HepG2 (cell line): ENCODE measurements at regions not wholly inside any gene's neighbourhood (a gene's known extent, or its start where the extent isn't known, plus 50 kb on each side); places are given as distances from the start of the nearest gene placed in this dataset.

Experiments used
- ATAC-seq: fragments of 200-7000 bp; cut with Tn5 transposase; 3 replicates; pipeline ENCODE4 v1.9.1; 2020; ENCODE audit warnings: mild to moderate bottlenecking, moderate library complexity
- BruUV-seq: library from RNA; stranded (reverse); fragments of 400-500 nt; replicated peaks from 2 replicates; lab custom pipeline; 2021; lab: Mats Ljungman, UMichigan
- CTCF ChIA-PET: fragments of 300-600 bp; formaldehyde crosslinking; extraction: SDS; loops from one replicate; lab custom pipeline; 2021; ENCODE audit warnings: low total read pairs, inconsistent platforms, low intra/inter-chr PET ratio; lab: Yijun Ruan, JAX
- POLR2A ChIA-PET: fragments of 350-600 bp; sonication (Branson Sonifier 250); formaldehyde crosslinking; loops from one replicate; lab custom pipeline; 2020; ENCODE audit warnings: antibody characterized with exemption, inconsistent platforms; lab: Yijun Ruan, JAX
- DNase-seq: peaks from one replicate; pipeline ENCODE4 v3.0.0-alpha.2; 2015; ENCODE audit warnings: low spot score
- FAIRE-seq: peaks from 3 replicates; lab custom pipeline; 2011; peaks lifted over from hg19 to GRCh38; lab: Jason Lieb, UNC
- H2AFZ ChIP-seq: one replicate; pipeline ENCODE4 v1.6.1; 2011; ENCODE audit warnings: low read length, inconsistent platforms
- H3K27ac ChIP-seq: fragments of 300-600 bp; 3 replicates; pipeline ENCODE4 v1.8.0; 2011; ENCODE audit warnings: mixed run types, mild to moderate bottlenecking, mixed read lengths, low read length, inconsistent platforms; ENCODE audit not compliant: insufficient read depth; ENCODE audit errors: extremely low read length
- H3K27me3 ChIP-seq, 2 experiments: fragments of 200-600 bp in 1 of 2; 2 replicates in 1 of 2; 3 replicates in 1 of 2; pipeline versions ENCODE4 v1.6.0 to v1.8.0; 2011; ENCODE audit warnings: low read length in 2 of 2, mild to moderate bottlenecking in 2 of 2, moderate library complexity in 2 of 2, inconsistent platforms in 1 of 2; ENCODE audit not compliant: insufficient read depth in 2 of 2, control insufficient read depth in 1 of 2
- H3K36me3 ChIP-seq, 2 experiments: fragments of 200-600 bp in 1 of 2; replicated peaks in 1 of 2; 2 replicates in 1 of 2; 3 replicates in 1 of 2; pipeline versions ENCODE4 v1.5.1 to v1.8.0; 2011; ENCODE audit warnings: low read length in 2 of 2, inconsistent platforms in 1 of 2; ENCODE audit not compliant: insufficient read depth in 2 of 2, control insufficient read depth in 1 of 2
- H3K4me1 ChIP-seq: 2 replicates; pipeline ENCODE4 v1.5.1; 2012; ENCODE audit warnings: low read length, inconsistent platforms; ENCODE audit not compliant: insufficient read depth
- H3K4me2 ChIP-seq: 2 replicates; pipeline ENCODE4 v1.6.0; 2011; ENCODE audit warnings: low read depth, low read length, inconsistent platforms
- H3K4me3 ChIP-seq, 3 experiments: fragments of 200-600 bp in 1 of 3; sonication (generic), shearing (Covaris generic) in 1 of 3; replicated peaks in 1 of 3; 2 replicates each; pipeline ENCODE4 v1.5.1; 2011 to 2016; ENCODE audit warnings: low read length in 3 of 3, inconsistent platforms in 2 of 3, low read depth in 2 of 3, mild to moderate bottlenecking in 2 of 3, control low read depth in 1 of 3, mixed read lengths in 1 of 3; ENCODE audit not compliant: insufficient read depth in 1 of 3
- H3K79me2 ChIP-seq: one replicate; pipeline ENCODE4 v1.6.1; 2011; ENCODE audit warnings: low read length, inconsistent platforms; ENCODE audit not compliant: insufficient read depth
- H3K9ac ChIP-seq: 2 replicates; pipeline ENCODE4 v1.6.0; 2011; ENCODE audit warnings: mild to moderate bottlenecking, low read depth, low read length, inconsistent platforms; ENCODE audit not compliant: insufficient read depth
- H3K9me3 ChIP-seq: 2 replicates; pipeline ENCODE4 v1.5.1; 2012; ENCODE audit warnings: mild to moderate bottlenecking, low read length
- H4K20me1 ChIP-seq: 2 replicates; pipeline ENCODE4 v1.6.0; 2011; ENCODE audit warnings: inconsistent platforms, mild to moderate bottlenecking, low read length, moderate library complexity; ENCODE audit not compliant: insufficient read depth
- AGO2 ChIP-seq: fragments of 200-400 bp; formaldehyde crosslinking; optimal IDR thresholded peaks from 2 replicates; pipeline ENCODE3; 2017; ENCODE audit warnings: mild to moderate bottlenecking, low read depth, low read length, moderate library complexity
- DMAP1 ChIP-seq: IDR thresholded peaks from 2 replicates; pipeline ENCODE4 v1.6.1; 2016
- DR1 ChIP-seq: sonication (generic); formaldehyde crosslinking; IDR thresholded peaks from 2 replicates; pipeline ENCODE4 v1.8.0; 2021; ENCODE audit warnings: mild to moderate bottlenecking, missing genetic modification reagents, inconsistent platforms
- GPBP1L1 ChIP-seq: sonication (generic); formaldehyde crosslinking; IDR thresholded peaks from 2 replicates; pipeline ENCODE4 v1.5.0; 2020; ENCODE audit warnings: mild to moderate bottlenecking, missing genetic modification reagents
- HMG20B ChIP-seq: conservative IDR thresholded peaks from 2 replicates; pipeline ENCODE4 v1.6.1; 2016; ENCODE audit warnings: missing genetic modification reagents, missing compliant biosample characterization
- KLF6 ChIP-seq: IDR thresholded peaks from 2 replicates; pipeline ENCODE4 v1.8.0; 2016; ENCODE audit warnings: missing biosample characterization, missing genetic modification reagents
- SMARCC2 ChIP-seq: fragments of 450-650 bp; IDR thresholded peaks from 2 replicates; pipeline ENCODE4 v1.6.1; 2017; ENCODE audit warnings: antibody characterized with exemption, mild to moderate bottlenecking
- TBX2 ChIP-seq: sonication (generic); formaldehyde crosslinking; IDR thresholded peaks from 2 replicates; pipeline ENCODE4 v1.5.0; 2020; ENCODE audit warnings: missing genetic modification reagents, mild to moderate bottlenecking, borderline replicate concordance
- ZBTB8A ChIP-seq: sonication (generic); formaldehyde crosslinking; IDR thresholded peaks from 2 replicates; pipeline ENCODE4 v1.4.0; 2020; ENCODE audit warnings: mild to moderate bottlenecking, low read depth, missing genetic modification reagents, borderline replicate concordance
- ZMYM4 ChIP-seq: sonication (generic); formaldehyde crosslinking; IDR thresholded peaks from 2 replicates; pipeline ENCODE4 v1.8.1; 2023; ENCODE audit warnings: mild to moderate bottlenecking, missing genetic modification reagents
- ZNF724P ChIP-seq: sonication (generic); formaldehyde crosslinking; IDR thresholded peaks from 2 replicates; pipeline ENCODE4 v1.8.0; 2022; ENCODE audit warnings: missing genetic modification reagents, borderline replicate concordance
- WGBS: methylation state at CpG from one replicate; pipeline ENCODE4 v1.1.6; 2017; ENCODE audit warnings: low lambda C conversion rate; 5-methylcytosine and 5-hydroxymethylcytosine counted together
- in situ Hi-C: cut with HindIII; loops from 2 replicates; pipeline ENCODE4 v1.10.0; 2017; ENCODE audit warnings: low pct_unique_long_range_greater_than_20kb; ENCODE audit not compliant: extremely low pct_ligation_motif_present
- intact Hi-C: fragments of 100-400 bp; cut with micrococcal nuclease; formaldehyde crosslinking; loops from one replicate; pipeline ENCODE4 v1.10.0; 2022; ENCODE audit not compliant: unreplicated experiment
- TF ChIP-seq, protein P1 (sequence below): sonication (generic); formaldehyde crosslinking; conservative IDR thresholded peaks from 2 replicates; pipeline ENCODE4 v1.4.0; 2020; ENCODE audit warnings: mild to moderate bottlenecking, missing genetic modification reagents, moderate library complexity

GRCh38 chr5:109928811-109929210 is 239.1 kb downstream of the MAN2A1 start:
- POLR2A ChIA-PET = no interaction called here
- no peak overlapping the region for H3K4me2 ChIP-seq
- no peak overlapping the region for H2AFZ ChIP-seq
- H3K36me3 ChIP-seq = no peaks in the 10 kb centered on the region
- no peaks in the 10 kb centered on the region for H3K9me3 ChIP-seq
- CTCF ChIA-PET = no interaction called here
- WGBS = 94% methylated on average over 2 of the region's 2 CpGs
- no peaks in the 10 kb centered on the region for H3K27me3 ChIP-seq
- FAIRE-seq (no peak), ATAC-seq (no peak), DNase-seq (no peak)
- H3K4me1 ChIP-seq = peaks cover 19% of the 10 kb centered on the region
- H3K27ac ChIP-seq = no peak overlapping the region
- H3K4me3 ChIP-seq = no peak overlapping the region
- intact Hi-C loops (no loop called here), in situ Hi-C loops (no loop called here)
- BruUV-seq = no TSS peak
- no peak for TF ChIP-seq ZNF724P (CRISPR knock-in tag)
- no peaks in the 10 kb centered on the region for H4K20me1 ChIP-seq
- no peak overlapping the region for H3K9ac ChIP-seq
- H3K79me2 ChIP-seq = no peaks in the 10 kb centered on the region

DNA sequence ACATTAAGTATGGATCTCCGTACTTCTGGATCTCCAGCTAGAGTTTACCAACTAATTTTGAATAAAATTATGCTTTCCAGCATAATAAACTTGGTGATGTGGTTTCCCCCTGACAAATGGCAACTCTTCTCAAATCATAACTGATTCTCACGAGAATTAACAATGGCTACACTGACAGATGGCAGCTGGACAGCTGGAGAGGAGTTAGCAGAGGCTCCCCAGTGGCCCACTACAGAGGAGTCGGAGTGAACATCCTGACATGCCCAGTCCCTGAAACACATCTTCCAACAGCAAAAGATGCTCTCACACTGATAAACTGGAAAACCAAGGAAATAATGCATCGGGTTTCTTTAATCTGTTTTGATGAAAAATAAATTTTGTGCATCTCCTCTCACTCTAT is 239.6 kb downstream of the MAN2A1 start:
- DNase-seq (no peak), FAIRE-seq (no peak), ATAC-seq (no peak)
- no peaks in the 10 kb centered on the region for H3K79me2 ChIP-seq
- intact Hi-C loops (no loop called here), in situ Hi-C loops (no loop called here)
- TF ChIP-seq SMARCC2 (no peak), TBX2 (CRISPR knock-in tag) (no peak), KLF6 (CRISPR knock-in tag) (no peak), ZMYM4 (no peak), GPBP1L1 (CRISPR knock-in tag) (no peak), DR1 (CRISPR knock-in tag) (no peak), AGO2 (no peak), DMAP1 (CRISPR knock-in tag) (no peak), ZBTB8A (CRISPR knock-in tag) (no peak), HMG20B (no peak)
- TF ChIP-seq, protein P1, sequence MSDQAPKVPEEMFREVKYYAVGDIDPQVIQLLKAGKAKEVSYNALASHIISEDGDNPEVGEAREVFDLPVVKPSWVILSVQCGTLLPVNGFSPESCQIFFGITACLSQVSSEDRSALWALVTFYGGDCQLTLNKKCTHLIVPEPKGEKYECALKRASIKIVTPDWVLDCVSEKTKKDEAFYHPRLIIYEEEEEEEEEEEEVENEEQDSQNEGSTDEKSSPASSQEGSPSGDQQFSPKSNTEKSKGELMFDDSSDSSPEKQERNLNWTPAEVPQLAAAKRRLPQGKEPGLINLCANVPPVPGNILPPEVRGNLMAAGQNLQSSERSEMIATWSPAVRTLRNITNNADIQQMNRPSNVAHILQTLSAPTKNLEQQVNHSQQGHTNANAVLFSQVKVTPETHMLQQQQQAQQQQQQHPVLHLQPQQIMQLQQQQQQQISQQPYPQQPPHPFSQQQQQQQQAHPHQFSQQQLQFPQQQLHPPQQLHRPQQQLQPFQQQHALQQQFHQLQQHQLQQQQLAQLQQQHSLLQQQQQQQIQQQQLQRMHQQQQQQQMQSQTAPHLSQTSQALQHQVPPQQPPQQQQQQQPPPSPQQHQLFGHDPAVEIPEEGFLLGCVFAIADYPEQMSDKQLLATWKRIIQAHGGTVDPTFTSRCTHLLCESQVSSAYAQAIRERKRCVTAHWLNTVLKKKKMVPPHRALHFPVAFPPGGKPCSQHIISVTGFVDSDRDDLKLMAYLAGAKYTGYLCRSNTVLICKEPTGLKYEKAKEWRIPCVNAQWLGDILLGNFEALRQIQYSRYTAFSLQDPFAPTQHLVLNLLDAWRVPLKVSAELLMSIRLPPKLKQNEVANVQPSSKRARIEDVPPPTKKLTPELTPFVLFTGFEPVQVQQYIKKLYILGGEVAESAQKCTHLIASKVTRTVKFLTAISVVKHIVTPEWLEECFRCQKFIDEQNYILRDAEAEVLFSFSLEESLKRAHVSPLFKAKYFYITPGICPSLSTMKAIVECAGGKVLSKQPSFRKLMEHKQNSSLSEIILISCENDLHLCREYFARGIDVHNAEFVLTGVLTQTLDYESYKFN (CRISPR knock-in tag) = no peak
- H3K27me3 ChIP-seq = no peaks in the 10 kb centered on the region
- H4K20me1 ChIP-seq = no peaks in the 10 kb centered on the region
- no peak overlapping the region for H3K27ac ChIP-seq
- CTCF ChIA-PET = no interaction called here
- no peak overlapping the region for H2AFZ ChIP-seq
- BruUV-seq = no TSS peak
- no peaks in the 10 kb centered on the region for H3K9me3 ChIP-seq
- H3K4me1 ChIP-seq = peaks cover 19% of the 10 kb centered on the region
- H3K36me3 ChIP-seq = no peaks in the 10 kb centered on the region
- no peak overlapping the region for H3K9ac ChIP-seq
- H3K4me3 ChIP-seq = no peak overlapping the region
- no peak overlapping the region for H3K4me2 ChIP-seq
- 96% methylated on average over 4 of the region's 4 CpGs for WGBS
- POLR2A ChIA-PET = no interaction called here
